ENCODE measurements at regions not wholly inside any gene's neighbourhood (a gene's known extent, or its start where the extent isn't known, plus 50 kb on each side); places are given as distances from the start of the nearest gene placed in this dataset.
"Not testable (repeated sequence)": the region's sequence is repeated elsewhere in the genome, so short reads cannot be mapped to it uniquely, and the experiment has no call there.

- Mint-ChIP-seq H3K27ac (no peak overlapping the region), H3K36me3 (no peaks in the 10 kb centered on the region), H3K27me3 (no peaks in the 10 kb centered on the region), H3K4me1 (no peaks in the 10 kb centered on the region), H3K4me3 (no peak overlapping the region), H3K9me3 (peaks cover 0 to 13% (median 5%) of the 10 kb centered on the region in 5 donors)
- Histone ChIP-seq H3K4me1 (ENCODE audit: insufficient read depth, low read length) (no peaks in the 10 kb centered on the region), H3K36me3 (ENCODE audit: insufficient read depth, low read length) (no peaks in the 10 kb centered on the region), H3K27ac (ENCODE audit: low read depth, low read length) (no peak overlapping the region), H3K27me3 (ENCODE audit: insufficient read depth, low read length, poor library complexity, severe bottlenecking) (no peaks in the 10 kb centered on the region), H3K4me3 (ENCODE audit: low read length) (no peak overlapping the region), H3K9me3 (ENCODE audit: low read length) (no peaks in the 10 kb centered on the region)
- CTCF ChIA-PET, result no interaction called here
- DNase-seq, result no peak
- POLR2A ChIA-PET, result no interaction called here
Observed at GRCh38 chr4:159906517-159906916, 803.6 kb downstream of the RAPGEF2 start.

GRCh38 chr4:159910721-159911120, 807.8 kb downstream of the RAPGEF2 start:
- POLR2A ChIA-PET, result no interaction called here
- Mint-ChIP-seq H3K27ac (no peak overlapping the region), H3K36me3 (no peaks in the 10 kb centered on the region), H3K4me3 (no peak overlapping the region), H3K27me3 (no peaks in the 10 kb centered on the region), H3K4me1 (no peaks in the 10 kb centered on the region), H3K9me3 (peaks cover 0 to 22% (median 4%) of the 10 kb centered on the region in 5 donors)
- Histone ChIP-seq H3K4me1 (ENCODE audit: insufficient read depth, low read length) (no peaks in the 10 kb centered on the region), H3K36me3 (ENCODE audit: insufficient read depth, low read length) (no peaks in the 10 kb centered on the region), H3K9me3 (ENCODE audit: low read length) (no peaks in the 10 kb centered on the region), H3K27ac (ENCODE audit: low read depth, low read length) (no peak overlapping the region), H3K4me3 (ENCODE audit: low read length) (no peak overlapping the region), H3K27me3 (ENCODE audit: insufficient read depth, low read length, poor library complexity, severe bottlenecking) (no peaks in the 10 kb centered on the region)
- no peak for DNase-seq
- CTCF ChIA-PET, result no interaction called here

GRCh38 chr4:159922119-159922518, 819.2 kb downstream of the RAPGEF2 start:
- H3K36me3 Mint-ChIP-seq, result no peaks in the 10 kb centered on the region

DNA sequence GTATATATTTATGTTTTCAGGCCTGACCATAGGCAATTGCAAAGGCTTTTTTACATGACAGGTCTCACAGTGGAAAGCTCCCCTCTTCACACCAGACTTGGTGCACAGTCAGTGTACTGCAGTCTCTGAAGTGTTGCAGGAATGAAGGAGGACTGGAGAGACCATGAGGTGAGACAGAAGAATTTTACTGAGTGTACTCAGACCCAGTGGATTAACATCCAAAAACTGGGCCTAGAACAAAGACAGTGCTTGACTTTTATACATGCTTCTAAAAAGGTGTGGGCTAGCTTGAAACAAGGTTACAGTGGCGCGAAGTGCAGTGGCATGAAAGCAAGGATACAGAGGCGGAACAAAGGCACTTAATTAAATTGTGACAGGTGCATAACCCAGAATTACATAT, 822.9 kb downstream of the RAPGEF2 start:
- ChIA-PET CTCF (no interaction called here), POLR2A (no interaction called here)
- Histone ChIP-seq H3K36me3 (ENCODE audit: insufficient read depth, low read length) (no peaks in the 10 kb centered on the region), H3K27me3 (ENCODE audit: insufficient read depth, low read length, poor library complexity, severe bottlenecking) (no peaks in the 10 kb centered on the region), H3K27ac (ENCODE audit: low read depth, low read length) (no peak overlapping the region), H3K4me1 (ENCODE audit: insufficient read depth, low read length) (no peaks in the 10 kb centered on the region), H3K4me3 (ENCODE audit: low read length) (no peak overlapping the region), H3K9me3 (ENCODE audit: low read length) (no peaks in the 10 kb centered on the region)
- no peaks in the 10 kb centered on the region for H3K36me3 Mint-ChIP-seq
- peaks cover 5 to 31% (median 17%) of the 10 kb centered on the region in 5 donors for H3K9me3 Mint-ChIP-seq
- H3K27ac Mint-ChIP-seq, result no peak overlapping the region
- DNase-seq, result no peak
- H3K4me3 Mint-ChIP-seq, result no peak overlapping the region
- H3K4me1 Mint-ChIP-seq, result no peaks in the 10 kb centered on the region
- H3K27me3 Mint-ChIP-seq, result no peaks in the 10 kb centered on the region

More at GRCh38 chr4:159922119-159922518, 819.2 kb downstream of the RAPGEF2 start:
- Histone ChIP-seq H3K4me1 (ENCODE audit: insufficient read depth, low read length) (no peaks in the 10 kb centered on the region), H3K4me3 (ENCODE audit: low read length) (no peak overlapping the region), H3K27ac (ENCODE audit: low read depth, low read length) (no peak overlapping the region), H3K9me3 (ENCODE audit: low read length) (no peaks in the 10 kb centered on the region), H3K27me3 (ENCODE audit: insufficient read depth, low read length, poor library complexity, severe bottlenecking) (no peaks in the 10 kb centered on the region), H3K36me3 (ENCODE audit: insufficient read depth, low read length) (no peaks in the 10 kb centered on the region)
- DNase-seq, result no peak
- H3K27me3 Mint-ChIP-seq, result no peaks in the 10 kb centered on the region
- ChIA-PET POLR2A (no interaction called here), CTCF (no interaction called here)
- H3K4me1 Mint-ChIP-seq, result no peaks in the 10 kb centered on the region
- H3K27ac Mint-ChIP-seq, result no peak overlapping the region
- no peak overlapping the region for H3K4me3 Mint-ChIP-seq
- peaks cover 7 to 30% (median 21%) of the 10 kb centered on the region in 5 donors for H3K9me3 Mint-ChIP-seq

- Histone ChIP-seq H3K4me3 (ENCODE audit: low read length) (no peak overlapping the region), H3K4me1 (ENCODE audit: insufficient read depth, low read length) (no peaks in the 10 kb centered on the region), H3K36me3 (ENCODE audit: insufficient read depth, low read length) (no peaks in the 10 kb centered on the region), H3K27ac (ENCODE audit: low read depth, low read length) (no peak overlapping the region), H3K9me3 (ENCODE audit: low read length) (no peaks in the 10 kb centered on the region), H3K27me3 (ENCODE audit: insufficient read depth, low read length, poor library complexity, severe bottlenecking) (no peaks in the 10 kb centered on the region)
- Mint-ChIP-seq H3K9me3 (peaks cover 9 to 34% (median 19%) of the 10 kb centered on the region in 5 donors), H3K36me3 (no peaks in the 10 kb centered on the region), H3K4me3 (no peak overlapping the region), H3K4me1 (no peaks in the 10 kb centered on the region), H3K27me3 (no peaks in the 10 kb centered on the region), H3K27ac (no peak overlapping the region)
- ChIA-PET POLR2A (no interaction called here), CTCF (no interaction called here)
- DNase-seq, result no peak
Observed at GRCh38 chr4:159926871-159927270, 824.0 kb downstream of the RAPGEF2 start.

GRCh38 chr4:159927781-159928180, 824.9 kb downstream of the RAPGEF2 start:
- H3K4me3 Mint-ChIP-seq, result no peak overlapping the region
- no peaks in the 10 kb centered on the region for H3K4me1 Mint-ChIP-seq
- Histone ChIP-seq H3K27ac (ENCODE audit: low read depth, low read length) (no peak overlapping the region), H3K27me3 (ENCODE audit: insufficient read depth, low read length, poor library complexity, severe bottlenecking) (no peaks in the 10 kb centered on the region), H3K4me3 (ENCODE audit: low read length) (no peak overlapping the region), H3K9me3 (ENCODE audit: low read length) (no peaks in the 10 kb centered on the region), H3K4me1 (ENCODE audit: insufficient read depth, low read length) (no peaks in the 10 kb centered on the region), H3K36me3 (ENCODE audit: insufficient read depth, low read length) (no peaks in the 10 kb centered on the region)
- ChIA-PET CTCF (no interaction called here), POLR2A (no interaction called here)
- no peaks in the 10 kb centered on the region for H3K36me3 Mint-ChIP-seq
- H3K27me3 Mint-ChIP-seq, result no peaks in the 10 kb centered on the region
- no peak for DNase-seq
- H3K27ac Mint-ChIP-seq, result no peak overlapping the region
- peaks cover 9 to 38% (median 19%) of the 10 kb centered on the region in 5 donors for H3K9me3 Mint-ChIP-seq

DNA sequence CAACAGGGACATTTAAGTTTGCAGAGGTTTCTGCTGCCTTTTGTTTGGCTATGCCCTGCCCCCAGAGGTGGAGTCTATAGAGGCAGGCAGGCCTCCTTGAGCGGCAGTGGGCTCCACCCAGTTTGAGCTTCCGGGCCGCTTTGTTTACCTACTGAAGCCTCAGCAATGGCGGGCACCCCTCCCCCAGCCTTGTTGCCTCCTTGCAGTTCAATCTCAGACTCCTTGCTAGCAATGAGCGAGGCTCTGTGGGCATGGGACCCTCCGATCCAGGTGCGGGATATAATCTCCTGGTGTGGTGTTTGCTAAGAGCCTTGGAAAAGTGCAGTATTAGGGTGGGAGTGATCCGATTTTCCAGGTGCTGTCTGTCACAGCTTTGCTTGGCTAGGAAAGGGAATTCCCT, 831.7 kb downstream of the RAPGEF2 start:
- DNase-seq; H3K27ac Mint-ChIP-seq; H3K36me3 Mint-ChIP-seq; H3K4me1 Mint-ChIP-seq; H3K4me3 Mint-ChIP-seq; H3K27me3 Mint-ChIP-seq; H3K27ac ChIP-seq (ENCODE audit: low read depth, low read length); CTCF ChIA-PET; H3K9me3 ChIP-seq (ENCODE audit: low read length); H3K4me1 ChIP-seq (ENCODE audit: insufficient read depth, low read length); H3K27me3 ChIP-seq (ENCODE audit: insufficient read depth, low read length, poor library complexity, severe bottlenecking); H3K36me3 ChIP-seq (ENCODE audit: insufficient read depth, low read length); POLR2A ChIA-PET; H3K4me3 ChIP-seq (ENCODE audit: low read length): not testable (repeated sequence)
- peaks cover 7 to 17% (median 11%) of the 10 kb centered on the region in 5 donors for H3K9me3 Mint-ChIP-seq

DNA sequence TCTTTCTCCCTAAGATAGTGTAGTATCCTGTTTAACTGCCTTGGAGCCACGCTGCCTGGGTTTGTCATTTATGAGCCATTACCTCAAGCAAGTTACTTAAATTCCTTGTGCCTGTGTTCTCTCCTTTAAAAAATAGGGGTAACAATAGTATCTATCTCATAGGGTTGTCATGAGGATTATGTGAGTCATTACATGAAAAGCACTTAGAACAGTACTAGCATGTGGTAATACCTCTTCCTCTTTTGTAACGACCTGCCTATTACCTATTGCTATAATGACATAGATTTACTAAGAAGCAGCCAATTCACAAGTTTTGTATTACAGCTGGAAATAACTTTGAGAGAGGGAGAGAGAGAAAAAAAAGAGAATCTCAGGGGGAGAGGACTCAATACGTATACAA, 834.7 kb downstream of the RAPGEF2 start:
- POLR2A ChIA-PET, result no interaction called here
- H3K9me3 ChIP-seq (ENCODE audit: low read length), result no peaks in the 10 kb centered on the region
- H3K4me3 ChIP-seq (ENCODE audit: low read length), result no peak overlapping the region
- Mint-ChIP-seq H3K27me3 (no peaks in the 10 kb centered on the region), H3K9me3 (peaks cover 4 to 10% (median 8%) of the 10 kb centered on the region in 5 donors), H3K4me1 (no peaks in the 10 kb centered on the region), H3K36me3 (no peaks in the 10 kb centered on the region), H3K27ac (no peak overlapping the region), H3K4me3 (no peak overlapping the region)
- DNase-seq, result no peak
- H3K27ac ChIP-seq (ENCODE audit: low read depth, low read length), result no peak overlapping the region
- H3K36me3 ChIP-seq (ENCODE audit: insufficient read depth, low read length), result no peaks in the 10 kb centered on the region
- CTCF ChIA-PET, result no interaction called here
- H3K4me1 ChIP-seq (ENCODE audit: insufficient read depth, low read length), result no peaks in the 10 kb centered on the region
- H3K27me3 ChIP-seq (ENCODE audit: insufficient read depth, low read length, poor library complexity, severe bottlenecking), result no peaks in the 10 kb centered on the region

DNA sequence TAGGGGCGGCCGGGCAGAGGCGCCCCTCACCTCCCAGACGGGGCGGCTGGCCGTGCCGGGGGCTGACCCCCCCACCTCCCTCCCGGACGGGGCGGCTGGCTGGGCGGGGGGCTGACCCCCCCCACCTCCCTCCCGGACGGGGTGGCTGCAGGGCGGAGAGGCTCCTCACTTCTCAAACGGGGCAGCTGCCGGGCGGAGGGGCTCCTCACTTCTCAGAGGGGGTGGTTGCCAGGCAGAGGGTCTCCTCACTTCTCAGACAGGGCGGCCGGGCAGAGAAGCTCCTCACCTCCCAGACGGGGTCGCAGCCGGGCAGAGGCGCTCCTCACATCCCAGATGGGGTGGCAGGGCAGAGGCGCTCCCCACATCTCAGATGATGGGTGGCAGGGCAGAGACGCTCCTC, 836.8 kb downstream of the RAPGEF2 start:
- H3K27ac Mint-ChIP-seq; H3K27me3 ChIP-seq (ENCODE audit: insufficient read depth, low read length, poor library complexity, severe bottlenecking); H3K4me1 ChIP-seq (ENCODE audit: insufficient read depth, low read length); H3K9me3 ChIP-seq (ENCODE audit: low read length); H3K4me3 ChIP-seq (ENCODE audit: low read length); POLR2A ChIA-PET; H3K27ac ChIP-seq (ENCODE audit: low read depth, low read length); CTCF ChIA-PET; H3K9me3 Mint-ChIP-seq; H3K4me1 Mint-ChIP-seq; H3K27me3 Mint-ChIP-seq; H3K36me3 ChIP-seq (ENCODE audit: insufficient read depth, low read length); H3K4me3 Mint-ChIP-seq; H3K36me3 Mint-ChIP-seq: not testable (repeated sequence)
- peak in 1 of 5 donors; percentile 43 for DNase-seq
